Lower lobe of right lung (tissue), 2 donors: ENCODE measurements at regions not wholly inside any gene's neighbourhood (a gene's known extent, or its start where the extent isn't known, plus 50 kb on each side); places are given as distances from the start of the nearest gene placed in this dataset.

ENCODE experiments used
- ATAC-seq, 2 donors: fragments of 200-7000 bp; cut with Tn5 transposase; one replicate each; pipeline ENCODE4 v1.9.1; 2020 to 2022; ENCODE audit warnings: mild to moderate bottlenecking in 2 of 2, moderate library complexity in 2 of 2
- DNase-seq: peaks from one replicate; pipeline ENCODE4 v3.0.0-alpha.2; 2020
- H3K27ac ChIP-seq: fragments of 200-600 bp; one replicate; pipeline ENCODE4 v1.8.0; 2022
- H3K27me3 ChIP-seq: fragments of 200-600 bp; one replicate; pipeline ENCODE4 v1.8.0; 2022; ENCODE audit warnings: low read depth
- H3K36me3 ChIP-seq: fragments of 200-600 bp; one replicate; pipeline ENCODE4 v1.8.0; 2022; ENCODE audit warnings: mild to moderate bottlenecking
- H3K4me1 ChIP-seq: fragments of 200-600 bp; one replicate; pipeline ENCODE4 v1.8.0; 2022
- H3K4me3 ChIP-seq: fragments of 200-600 bp; one replicate; pipeline ENCODE4 v1.8.0; 2022; ENCODE audit warnings: mild to moderate bottlenecking
- H3K9me3 ChIP-seq: fragments of 200-600 bp; one replicate; pipeline ENCODE4 v1.8.0; 2022
- intact Hi-C: fragments of 100-400 bp; cut with DNase I; formaldehyde crosslinking; loops from one replicate; pipeline ENCODE4 v1.11.0; 2022
- TF ChIP-seq, protein P1 (sequence below): fragments of 200-600 bp; IDR thresholded peaks from one replicate; pipeline ENCODE4 v1.8.0; 2022; ENCODE audit warnings: antibody characterized with exemption, mild to moderate bottlenecking
- donor health status: DM: no; HTN: yes; CAD: no; lungs with severe emphysema.

- peak; percentile 67 to 72 for ATAC-seq
- DNase-seq, result no peak
- TF ChIP-seq, protein P1, sequence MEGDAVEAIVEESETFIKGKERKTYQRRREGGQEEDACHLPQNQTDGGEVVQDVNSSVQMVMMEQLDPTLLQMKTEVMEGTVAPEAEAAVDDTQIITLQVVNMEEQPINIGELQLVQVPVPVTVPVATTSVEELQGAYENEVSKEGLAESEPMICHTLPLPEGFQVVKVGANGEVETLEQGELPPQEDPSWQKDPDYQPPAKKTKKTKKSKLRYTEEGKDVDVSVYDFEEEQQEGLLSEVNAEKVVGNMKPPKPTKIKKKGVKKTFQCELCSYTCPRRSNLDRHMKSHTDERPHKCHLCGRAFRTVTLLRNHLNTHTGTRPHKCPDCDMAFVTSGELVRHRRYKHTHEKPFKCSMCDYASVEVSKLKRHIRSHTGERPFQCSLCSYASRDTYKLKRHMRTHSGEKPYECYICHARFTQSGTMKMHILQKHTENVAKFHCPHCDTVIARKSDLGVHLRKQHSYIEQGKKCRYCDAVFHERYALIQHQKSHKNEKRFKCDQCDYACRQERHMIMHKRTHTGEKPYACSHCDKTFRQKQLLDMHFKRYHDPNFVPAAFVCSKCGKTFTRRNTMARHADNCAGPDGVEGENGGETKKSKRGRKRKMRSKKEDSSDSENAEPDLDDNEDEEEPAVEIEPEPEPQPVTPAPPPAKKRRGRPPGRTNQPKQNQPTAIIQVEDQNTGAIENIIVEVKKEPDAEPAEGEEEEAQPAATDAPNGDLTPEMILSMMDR, result no peak
- no peaks in the 10 kb centered on the region for H3K27me3 ChIP-seq
- H3K27ac ChIP-seq, result peak overlapping the region; percentile 71
- no peak overlapping the region for H3K4me3 ChIP-seq
- intact Hi-C loops, result no loop called here
- H3K9me3 ChIP-seq, result no peaks in the 10 kb centered on the region
- H3K36me3 ChIP-seq, result no peaks in the 10 kb centered on the region
- peaks cover 10% of the 10 kb centered on the region for H3K4me1 ChIP-seq
Measured at GRCh38 chr2:64819774-64820688, 166.3 kb upstream of the SERTAD2 start.

- no peak for DNase-seq
- Histone ChIP-seq H3K4me1 (peaks cover 10% of the 10 kb centered on the region), H3K4me3 (no peak overlapping the region), H3K27ac (no peak overlapping the region), H3K9me3 (no peaks in the 10 kb centered on the region), H3K27me3 (no peaks in the 10 kb centered on the region), H3K36me3 (no peaks in the 10 kb centered on the region)
- ATAC-seq, result no peak
- intact Hi-C loops, result no loop called here
- TF ChIP-seq, protein P1, result no peak
Measured at GRCh38 chr2:64820901-64821300, 167.2 kb upstream of the SERTAD2 start.

- no peaks in the 10 kb centered on the region for H3K36me3 ChIP-seq
- no peaks in the 10 kb centered on the region for H3K9me3 ChIP-seq
- TF ChIP-seq, protein P1, result no peak
- DNase-seq (no peak), ATAC-seq (no peak)
- H3K27ac ChIP-seq, result no peak overlapping the region
- H3K27me3 ChIP-seq, result no peaks in the 10 kb centered on the region
- intact Hi-C loops, result no loop called here
- H3K4me3 ChIP-seq, result no peak overlapping the region
- peaks cover 10% of the 10 kb centered on the region for H3K4me1 ChIP-seq
Measured at GRCh38 chr2:64823794-64824193, 165.4 kb upstream of the SLC1A4 start.

DNA sequence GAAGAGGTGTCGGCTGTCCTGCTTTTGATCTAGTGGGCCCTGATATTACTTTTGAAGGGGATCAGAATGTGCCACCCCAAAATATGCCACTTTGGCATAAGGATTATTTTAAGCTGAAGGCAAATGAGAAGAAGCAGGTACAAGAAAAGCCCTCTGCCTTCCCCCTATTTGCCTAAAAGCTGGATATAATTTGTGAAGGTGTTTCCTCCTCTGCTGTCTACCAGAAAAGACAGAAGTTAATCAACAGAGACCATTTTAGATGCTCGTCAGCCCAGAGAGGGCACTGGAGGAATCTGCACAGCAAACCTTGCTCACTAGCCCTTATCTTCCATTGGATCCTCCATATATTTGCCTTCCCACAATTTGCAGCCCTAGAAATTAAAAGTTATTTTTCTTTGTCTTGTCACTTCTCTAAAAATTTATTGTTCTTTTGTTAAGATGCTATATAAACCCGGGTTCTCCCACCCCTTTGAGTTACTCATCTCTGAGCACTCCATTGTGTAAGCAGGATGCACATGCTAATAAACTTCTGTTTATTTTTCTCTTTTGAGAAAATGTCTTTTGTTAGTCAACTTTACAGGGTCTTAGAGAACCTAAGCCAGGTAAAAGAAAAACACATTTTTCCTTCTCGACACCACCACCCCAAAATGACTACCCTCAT lies 163.2 kb upstream of the SLC1A4 start:
- no peak for ATAC-seq
- DNase-seq, result no peak
- H3K4me1 ChIP-seq, result peaks cover 2% of the 10 kb centered on the region
- no peaks in the 10 kb centered on the region for H3K27me3 ChIP-seq
- no peaks in the 10 kb centered on the region for H3K9me3 ChIP-seq
- intact Hi-C loops, result no loop called here
- no peak overlapping the region for H3K4me3 ChIP-seq
- H3K36me3 ChIP-seq, result no peaks in the 10 kb centered on the region
- TF ChIP-seq, protein P1, result no peak
- H3K27ac ChIP-seq, result no peak overlapping the region

DNA sequence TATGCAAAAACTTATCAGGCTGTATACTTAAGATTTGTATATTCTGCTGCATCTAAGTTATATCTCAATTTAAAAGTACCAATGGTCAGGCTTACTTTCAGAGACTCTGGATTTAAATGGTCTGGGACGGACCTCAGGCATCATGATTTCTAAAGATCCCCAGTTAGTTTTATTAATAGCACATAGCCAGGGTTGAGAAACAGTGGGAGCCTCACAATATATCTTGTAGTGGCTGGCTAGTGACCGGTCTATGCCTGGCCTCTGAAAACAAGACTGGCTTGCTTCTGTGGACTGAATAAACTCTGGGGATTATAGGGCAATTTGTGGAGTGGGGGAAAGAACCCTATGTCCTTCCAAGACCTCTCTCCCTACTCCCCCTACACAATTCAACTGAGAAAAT lies 162.5 kb upstream of the SLC1A4 start:
- H3K9me3 ChIP-seq, result no peaks in the 10 kb centered on the region
- no peak overlapping the region for H3K27ac ChIP-seq
- no peak for DNase-seq
- ATAC-seq, result no peak
- H3K4me1 ChIP-seq, result peaks cover 9% of the 10 kb centered on the region
- intact Hi-C loops, result no loop called here
- TF ChIP-seq, protein P1, result no peak
- H3K36me3 ChIP-seq, result no peaks in the 10 kb centered on the region
- H3K4me3 ChIP-seq, result no peak overlapping the region
- H3K27me3 ChIP-seq, result no peaks in the 10 kb centered on the region
